HEK293T (cell line): ENCODE measurements at regions not wholly inside any gene's neighbourhood (a gene's known extent, or its start where the extent isn't known, plus 50 kb on each side); places are given as distances from the start of the nearest gene placed in this dataset.

Experiments used
- SP1 ChIP-seq: fragments of 450-650 bp; IDR thresholded peaks from 2 replicates; pipeline ENCODE4 v1.6.1; 2017
- SUZ12 ChIP-seq: fragments of 450-650 bp; IDR thresholded peaks from 2 replicates; pipeline ENCODE4 v1.6.1; 2016; ENCODE audit warnings: mild to moderate bottlenecking

DNA sequence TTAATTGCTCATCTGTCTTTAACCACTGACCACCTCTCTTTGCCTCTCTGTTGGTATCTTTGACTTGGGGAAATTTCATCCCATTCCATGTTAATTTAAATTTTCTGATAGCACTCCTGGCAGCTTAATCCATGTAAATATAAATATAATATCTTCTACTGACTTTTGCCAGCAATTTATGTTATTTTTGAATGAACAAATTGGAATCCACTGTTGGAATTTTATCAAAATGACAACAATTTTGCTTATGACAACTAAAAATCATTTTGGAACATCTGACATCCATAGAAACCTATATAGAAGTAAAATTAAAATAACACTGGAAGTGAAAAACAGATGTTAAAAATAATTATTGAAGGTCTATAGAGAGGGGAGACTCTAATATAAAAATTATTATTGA lies 176.5 kb upstream of the AKR1E2 start:
- TF ChIP-seq SP1 (no peak), SUZ12 (no peak)
